HG02763 (cell line): ENCODE measurements at regions not wholly inside any gene's neighbourhood (a gene's known extent, or its start where the extent isn't known, plus 50 kb on each side); places are given as distances from the start of the nearest gene placed in this dataset.

Experiments used
- ATAC-seq: cut with Tn5 transposase; IDR thresholded peaks from one replicate; pipeline ENCODE4 v1.9.1; 2021; ENCODE audit warnings: mild to moderate bottlenecking, moderate library complexity; ENCODE audit not compliant: unreplicated experiment

DNA sequence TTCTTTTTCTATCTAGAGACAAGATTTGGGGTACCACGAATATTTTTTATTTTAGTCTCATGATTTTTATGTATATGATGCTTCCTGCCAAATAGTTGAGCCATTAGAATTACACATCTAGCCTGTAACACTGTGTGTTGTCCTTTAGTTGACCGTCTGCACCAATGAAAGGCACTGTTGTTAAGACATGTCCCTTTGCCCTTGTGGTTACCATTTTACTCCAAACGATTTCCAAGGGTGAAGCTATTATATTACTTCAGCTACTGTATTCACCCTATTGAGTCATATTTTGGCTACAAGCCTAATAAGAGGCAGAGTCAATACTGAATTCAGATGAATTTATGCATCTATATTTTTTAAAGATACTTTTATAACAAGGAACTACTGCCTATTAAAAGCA lies 207.6 kb downstream of the CETN3 start:
- no peak for ATAC-seq

DNA sequence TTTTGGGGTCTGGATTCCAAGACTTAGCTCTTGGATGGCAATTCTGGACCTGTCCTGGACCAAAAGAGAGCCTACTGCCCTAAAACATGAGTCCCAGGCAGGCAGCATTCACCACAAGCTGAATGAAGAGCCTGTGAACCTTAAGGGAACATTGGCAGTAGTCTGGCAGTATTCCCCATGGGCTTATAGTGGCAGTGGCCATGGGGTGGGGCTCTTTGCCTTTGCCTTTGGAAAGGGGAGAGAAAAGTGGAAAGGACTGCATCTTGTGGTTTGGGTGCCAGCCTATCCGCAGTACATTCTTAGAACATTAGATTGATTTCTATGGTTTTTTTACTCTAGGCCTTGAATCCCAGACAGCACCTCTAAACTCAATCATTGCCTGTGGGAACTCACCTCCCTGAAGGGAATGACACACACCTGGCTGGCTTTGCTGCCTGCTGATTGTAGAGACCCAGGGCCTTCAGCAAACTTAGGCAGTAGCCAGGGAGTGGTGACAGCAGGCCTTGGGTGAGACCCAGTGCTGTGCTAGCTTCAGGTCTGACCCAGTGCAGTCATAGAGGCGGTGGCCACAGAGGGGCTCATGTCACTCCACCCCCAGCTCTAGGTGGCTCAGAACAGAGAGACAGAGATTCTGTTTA lies 216.3 kb downstream of the CETN3 start:
- no peak for ATAC-seq

DNA sequence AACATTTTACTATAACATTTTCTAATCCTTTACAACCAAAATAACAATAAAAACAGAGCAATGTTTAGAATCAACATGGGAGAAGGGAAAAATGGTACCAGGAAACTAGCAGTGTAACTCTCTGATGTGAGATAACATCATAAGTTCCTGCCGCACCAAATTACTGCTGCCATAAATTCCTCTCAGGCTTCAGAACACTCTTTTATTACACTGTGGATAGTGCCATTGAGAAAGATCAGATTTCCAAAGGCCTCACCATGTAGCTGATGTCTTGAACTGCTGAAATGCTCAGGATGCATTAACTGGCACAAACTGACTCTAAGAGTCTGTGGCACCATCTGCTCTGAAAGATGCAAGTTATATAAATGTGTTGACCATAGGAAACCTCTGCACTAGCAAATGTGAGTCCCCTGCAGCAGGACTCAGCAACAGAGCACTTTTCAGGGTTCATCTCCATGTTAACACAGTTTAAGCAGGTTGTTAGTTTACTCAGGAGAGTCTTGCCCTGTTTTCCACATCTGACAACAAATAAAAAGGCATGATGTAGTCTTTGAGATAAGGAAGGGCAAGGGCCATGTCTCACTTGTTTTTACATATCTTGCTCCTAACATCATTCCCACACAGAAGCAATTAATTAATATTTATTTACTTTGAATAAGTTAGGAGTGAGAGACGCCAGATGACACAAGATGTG lies 218.1 kb downstream of the CETN3 start:
- no peak for ATAC-seq

DNA sequence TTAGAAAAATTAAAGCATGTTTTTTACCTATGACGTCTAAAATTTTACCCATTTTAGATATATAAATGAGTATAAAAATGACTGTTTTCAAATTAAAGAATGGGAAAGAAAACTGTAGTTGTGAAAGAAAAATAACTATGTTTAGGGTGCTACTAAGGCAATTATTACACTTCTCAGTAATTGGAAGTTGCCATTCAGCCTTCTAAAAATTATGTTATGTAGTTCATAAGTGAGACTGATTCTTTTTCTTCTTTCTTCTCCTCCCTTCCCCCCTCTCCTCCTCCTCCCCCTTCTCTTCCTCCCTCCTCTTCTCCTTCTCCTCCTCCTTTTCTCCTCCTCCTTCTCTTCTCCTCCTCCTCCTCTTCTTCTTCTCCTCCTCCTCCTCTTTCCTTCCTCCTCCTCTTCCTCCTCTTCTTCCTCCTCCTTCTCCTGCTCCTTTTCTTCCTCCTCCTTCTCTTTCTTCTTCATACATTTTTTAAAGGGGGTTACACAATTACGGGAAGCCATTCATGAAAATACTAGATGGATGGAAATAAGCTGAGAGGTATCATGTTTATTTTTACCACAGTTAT lies 223.6 kb downstream of the CETN3 start:
- ATAC-seq, result no peak

DNA sequence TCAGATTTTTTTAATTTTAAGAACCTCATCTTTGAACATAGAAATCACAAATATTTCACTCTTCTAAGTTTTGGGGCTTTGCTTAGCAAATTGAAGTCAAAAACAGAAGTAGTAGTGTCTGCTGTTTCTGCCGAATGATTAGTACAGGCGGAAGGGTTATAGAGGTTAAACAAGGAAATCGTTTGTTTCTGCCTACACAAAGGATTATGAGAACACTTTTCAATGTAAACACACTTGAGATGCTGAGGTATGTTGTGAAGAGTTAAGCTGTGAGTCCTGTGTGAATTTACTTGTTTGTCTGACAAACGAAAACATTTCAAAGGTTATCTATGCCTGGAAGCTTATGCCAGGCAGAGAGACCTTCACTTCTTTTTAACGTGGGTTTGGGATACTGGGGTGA lies 224.8 kb downstream of the CETN3 start:
- ATAC-seq, result no peak

DNA sequence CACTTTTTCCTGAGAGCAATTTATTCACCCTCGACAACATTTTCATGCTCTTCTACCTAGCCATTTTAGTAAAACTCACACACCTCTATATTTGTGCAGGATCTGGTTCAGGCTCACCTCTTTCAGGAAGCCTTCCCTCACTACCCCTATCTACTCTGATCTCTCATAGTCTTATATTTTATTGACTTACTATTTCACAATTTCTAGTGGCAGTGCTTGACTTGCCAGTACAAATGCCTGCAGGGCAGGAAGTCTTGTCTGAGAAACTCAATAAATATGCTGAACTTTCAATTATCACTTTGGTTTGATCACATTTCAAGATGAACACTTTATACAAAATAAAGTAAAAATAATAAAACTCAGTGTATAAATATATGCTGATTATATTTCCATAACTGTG lies 226.8 kb downstream of the CETN3 start:
- no peak for ATAC-seq

DNA sequence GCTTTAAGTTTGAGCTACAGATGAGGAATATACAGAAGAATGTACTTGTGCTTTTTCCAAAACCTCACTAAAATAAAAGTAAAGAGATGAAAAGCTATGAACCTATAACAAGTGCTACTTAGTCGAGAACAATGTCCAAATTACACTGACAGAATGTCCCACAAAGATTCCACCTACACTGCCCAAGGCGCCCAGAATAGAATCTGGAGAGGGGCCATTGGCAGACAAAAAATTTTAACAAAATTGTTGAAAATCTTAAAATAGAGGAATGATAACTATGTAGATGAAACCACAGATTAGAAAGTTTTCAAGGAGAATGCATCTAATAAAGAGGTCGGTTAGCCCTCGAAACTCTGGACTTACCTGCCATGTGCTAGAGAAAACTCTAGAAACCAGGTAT lies 235.3 kb downstream of the CETN3 start:
- ATAC-seq, result no peak

DNA sequence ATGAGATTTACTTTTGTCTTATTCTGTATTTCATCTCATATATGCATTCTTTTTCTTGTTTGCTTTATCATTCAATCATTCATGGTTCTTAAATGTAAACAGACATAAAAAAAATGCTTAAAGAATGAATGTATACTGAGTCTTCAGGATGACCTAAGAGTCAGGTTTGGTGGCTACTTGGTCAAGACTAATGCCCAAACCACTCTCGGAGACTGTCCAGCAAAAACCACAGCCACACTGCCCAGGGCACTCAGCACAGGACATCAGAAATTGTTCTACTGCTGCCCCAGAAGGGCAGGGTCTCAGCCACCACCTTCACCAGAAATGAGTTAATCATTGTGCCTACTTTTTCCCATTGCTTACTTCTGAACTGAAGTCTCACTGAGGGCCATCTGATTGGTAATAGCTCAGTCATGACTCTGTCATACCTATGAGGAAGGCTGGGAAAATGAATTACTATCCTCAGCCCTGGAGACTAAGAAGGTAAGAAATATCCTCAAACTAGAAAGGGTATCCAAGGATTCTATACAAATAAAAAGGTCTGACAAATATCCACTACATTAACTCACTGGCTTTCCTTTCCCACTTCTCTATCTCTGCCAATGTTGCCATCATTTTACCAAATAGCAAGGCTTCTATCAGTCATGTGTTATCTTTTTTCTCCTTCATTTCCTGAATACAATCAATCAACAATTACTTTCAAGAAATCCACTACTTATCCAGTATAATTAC lies 236.1 kb downstream of the CETN3 start:
- ATAC-seq, result no peak

DNA sequence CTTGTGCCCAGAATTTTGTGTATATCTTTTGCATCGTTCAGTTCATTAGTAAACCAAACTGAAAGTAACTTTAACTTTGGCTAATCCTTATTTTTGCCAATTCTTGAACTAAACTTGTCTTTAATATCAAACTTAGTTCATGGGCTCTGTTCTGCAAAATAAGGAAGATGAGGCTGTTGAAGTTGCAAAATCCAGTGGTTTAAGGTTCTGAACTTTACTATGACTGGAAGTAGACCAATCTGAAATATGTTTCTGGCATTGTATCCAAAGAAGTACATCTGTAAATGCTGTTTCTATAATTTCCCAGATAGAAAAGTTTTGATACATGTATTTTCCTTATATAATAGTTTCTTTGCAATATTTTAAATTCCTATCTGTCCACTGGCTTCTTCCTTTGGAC lies 238.1 kb downstream of the CETN3 start:
- ATAC-seq, result no peak

DNA sequence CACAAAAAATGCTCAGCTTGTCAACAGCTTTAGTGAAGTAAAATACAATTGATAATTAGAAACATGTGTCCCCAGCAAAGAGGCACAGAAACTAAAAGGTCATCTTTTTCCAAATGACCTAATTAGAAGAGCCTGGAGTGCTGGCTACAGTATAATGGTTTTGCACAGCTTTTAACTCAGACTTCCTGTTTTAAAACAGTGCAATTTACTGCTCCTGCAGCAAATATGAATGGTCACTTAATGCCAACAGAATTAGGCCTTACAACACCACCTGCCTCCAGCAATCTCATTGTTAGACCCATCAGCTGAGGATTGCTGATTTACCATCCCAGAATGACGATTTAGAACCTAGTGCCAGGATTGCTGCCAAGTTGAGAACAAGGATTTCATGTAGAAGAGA lies 239.3 kb downstream of the CETN3 start:
- ATAC-seq, result no peak

DNA sequence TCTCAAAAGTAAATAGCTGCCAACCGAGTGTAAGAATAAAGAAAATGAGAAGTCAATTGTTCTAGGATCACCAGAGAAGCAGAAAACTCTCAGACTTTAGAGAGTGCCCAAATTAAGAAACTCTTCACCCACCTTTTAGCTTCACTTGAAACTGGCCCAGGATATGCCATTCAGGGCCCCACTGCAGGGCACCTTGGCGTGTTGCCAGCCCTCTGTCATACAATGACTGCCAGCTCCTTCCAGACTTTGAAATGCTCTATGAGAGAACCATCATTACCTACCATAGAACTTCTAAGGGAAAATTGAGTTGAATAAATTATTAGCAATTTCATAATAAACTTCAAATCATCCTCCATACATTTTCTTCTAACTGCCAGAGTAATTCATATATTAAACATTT lies 240.5 kb downstream of the CETN3 start:
- ATAC-seq, result no peak

DNA sequence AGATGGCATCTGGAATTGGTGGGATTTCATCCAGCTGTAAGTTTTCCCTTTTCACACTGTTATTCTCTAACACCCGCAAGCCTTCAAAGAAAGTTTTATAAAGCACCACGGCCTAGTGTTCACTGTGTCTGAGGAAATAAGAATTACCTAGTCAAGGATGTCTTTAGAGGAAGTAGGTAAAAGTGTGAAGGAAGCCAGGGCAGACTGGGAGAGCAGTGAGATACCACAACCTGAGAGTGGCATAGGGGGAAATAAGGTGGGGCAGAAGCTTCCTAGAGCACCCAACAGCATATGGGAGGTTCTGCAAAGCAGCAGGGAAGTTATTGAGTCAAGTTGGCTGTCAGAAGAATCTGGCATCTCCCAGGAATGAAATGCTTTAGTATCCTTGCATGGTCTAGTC lies 241.2 kb downstream of the CETN3 start:
- ATAC-seq, result no peak

DNA sequence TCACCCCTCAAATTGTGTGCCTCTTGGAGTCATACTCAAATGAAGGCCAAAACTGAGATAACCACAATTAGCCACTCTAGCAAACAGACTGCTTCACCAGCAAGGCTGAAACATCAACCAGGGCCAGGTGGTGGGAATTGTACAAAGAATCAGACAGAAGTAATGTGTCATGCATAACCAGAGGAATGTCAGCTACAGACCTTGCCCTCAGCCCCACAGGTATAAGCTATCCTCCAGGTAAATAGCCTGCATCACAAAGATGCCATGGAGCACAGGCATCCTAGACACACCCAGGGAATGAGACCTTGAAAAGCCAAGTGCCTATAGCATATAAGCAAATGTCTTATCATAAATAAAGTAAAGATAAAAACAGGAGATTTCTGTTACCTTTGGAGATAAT lies 242.7 kb downstream of the CETN3 start:
- ATAC-seq, result no peak

DNA sequence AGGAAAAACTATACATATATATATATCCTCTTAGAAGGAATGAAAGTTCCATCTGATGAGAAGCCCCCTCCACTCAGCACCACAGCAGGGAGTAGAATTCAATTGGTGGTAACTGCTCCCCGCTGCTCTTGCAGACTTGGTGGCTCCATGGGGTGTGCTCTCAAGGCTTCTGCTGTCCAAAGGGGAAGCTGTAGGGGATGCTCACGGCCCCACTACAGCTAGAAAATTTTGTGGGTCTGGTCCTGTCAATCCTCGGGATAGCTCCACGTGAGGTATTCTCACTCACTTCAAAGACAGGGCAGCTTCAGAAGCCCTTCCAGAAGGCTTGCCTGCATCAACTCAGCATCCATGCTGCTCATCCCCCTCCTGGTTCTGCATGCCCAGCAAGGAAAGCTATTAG lies 247.2 kb downstream of the CETN3 start:
- no peak for ATAC-seq

DNA sequence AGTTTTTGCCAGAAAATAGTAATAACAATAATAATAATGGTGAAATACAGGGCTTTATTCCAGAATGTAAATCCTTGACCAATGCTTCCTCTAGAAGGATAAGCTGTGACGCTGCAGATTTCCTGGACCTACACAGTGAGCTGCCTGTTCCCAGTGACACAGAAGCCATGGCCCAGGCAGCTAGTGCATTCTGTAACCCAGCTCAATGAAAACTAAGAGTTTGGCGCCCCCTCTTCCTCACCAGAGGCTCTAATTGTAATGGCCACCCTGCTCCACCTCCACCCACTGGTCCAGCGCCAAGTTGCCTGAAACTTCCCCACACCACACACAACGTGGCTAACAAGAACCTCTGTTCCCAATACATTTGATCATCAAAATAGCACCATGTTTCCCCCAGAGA lies 248.1 kb downstream of the CETN3 start:
- ATAC-seq, result no peak

DNA sequence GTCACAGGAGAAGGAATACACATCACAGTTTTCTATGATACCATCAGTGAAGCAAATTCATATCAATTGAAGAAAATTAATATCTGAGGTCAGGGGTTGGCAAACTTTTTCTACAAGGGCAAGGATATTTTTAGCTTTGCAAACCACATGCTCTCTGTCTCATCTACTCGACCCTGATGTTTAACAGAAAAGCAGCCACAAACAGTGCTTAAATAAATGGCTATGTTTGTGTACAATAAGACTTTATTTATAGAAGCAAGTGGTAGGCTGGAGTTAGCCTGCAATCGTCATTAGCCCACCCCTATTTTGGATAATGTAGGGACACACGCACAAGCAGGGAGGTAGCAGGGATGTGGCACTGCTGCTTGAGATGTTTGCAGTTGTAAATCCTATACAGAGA lies 251.4 kb downstream of the CETN3 start:
- ATAC-seq, result no peak

DNA sequence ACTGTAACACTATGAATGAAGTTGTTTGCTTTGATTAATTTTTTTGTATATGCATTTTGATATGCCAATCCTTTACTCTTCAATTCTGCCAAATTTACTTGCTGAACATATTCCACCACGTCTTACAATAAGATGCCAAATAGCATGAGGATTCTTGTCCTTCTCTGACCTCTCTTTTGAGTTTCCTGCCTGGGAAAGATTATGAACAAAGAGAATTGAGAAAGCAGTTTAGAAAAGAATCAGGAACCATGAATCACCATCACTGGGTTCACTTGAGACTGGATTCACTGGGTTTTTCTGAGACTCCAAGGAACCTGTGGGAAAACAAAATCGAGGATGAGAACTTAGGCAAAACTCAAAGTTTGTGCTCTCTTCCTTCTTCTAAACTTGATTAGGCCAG lies 256.5 kb downstream of the CETN3 start:
- ATAC-seq, result no peak

DNA sequence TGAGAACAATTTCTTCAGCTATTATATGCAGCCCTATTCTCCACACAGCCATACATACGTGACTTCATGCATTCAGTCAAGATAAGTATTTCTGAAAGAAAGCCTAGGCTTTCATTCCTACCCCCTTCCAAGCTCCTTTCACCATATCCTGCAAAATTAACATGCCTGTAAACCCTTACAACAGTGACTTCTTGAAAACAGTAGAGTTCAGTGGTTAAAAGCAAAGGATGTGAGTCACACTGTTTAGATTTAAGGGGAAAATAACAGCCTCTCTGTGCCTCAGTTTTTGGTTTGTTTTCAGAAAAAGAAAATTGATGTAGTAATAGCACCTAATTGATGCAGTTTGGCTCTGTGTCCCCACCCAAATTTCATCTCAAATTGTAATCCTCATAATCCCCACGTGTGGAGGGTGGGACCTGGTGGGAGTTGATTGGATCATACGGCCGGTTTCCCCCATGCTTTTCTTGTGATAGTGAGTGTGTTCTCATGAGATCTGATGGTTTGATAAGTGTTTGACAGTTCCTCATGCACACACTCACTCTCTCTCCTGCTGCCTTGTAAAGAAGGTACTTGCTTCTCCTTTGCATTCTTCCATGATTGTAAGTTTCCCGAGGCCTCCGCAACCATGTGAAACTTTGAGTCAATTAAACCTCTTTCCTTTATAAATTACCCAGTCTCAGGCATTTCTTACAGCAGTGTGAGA lies 264.8 kb downstream of the CETN3 start:
- ATAC-seq, result no peak

DNA sequence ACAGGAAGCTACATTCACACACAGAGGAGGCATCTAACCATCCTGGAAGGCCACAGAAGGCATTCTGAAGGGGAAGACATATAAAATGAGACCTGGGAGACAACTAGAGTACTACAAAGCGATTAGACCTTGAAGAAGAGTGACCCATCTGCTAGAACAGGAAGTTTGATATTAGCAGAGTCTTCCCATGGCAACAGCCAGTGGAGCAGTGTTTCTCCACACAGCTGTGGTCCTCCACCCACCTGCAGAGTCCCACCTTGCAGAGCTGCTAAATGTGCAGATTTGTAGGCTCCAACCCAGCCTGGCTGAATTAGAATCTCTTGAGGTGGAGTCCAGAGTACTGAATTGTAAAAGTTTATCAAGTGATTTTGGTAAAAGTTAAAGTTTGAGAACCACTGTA lies 267.0 kb downstream of the CETN3 start:
- no peak for ATAC-seq

DNA sequence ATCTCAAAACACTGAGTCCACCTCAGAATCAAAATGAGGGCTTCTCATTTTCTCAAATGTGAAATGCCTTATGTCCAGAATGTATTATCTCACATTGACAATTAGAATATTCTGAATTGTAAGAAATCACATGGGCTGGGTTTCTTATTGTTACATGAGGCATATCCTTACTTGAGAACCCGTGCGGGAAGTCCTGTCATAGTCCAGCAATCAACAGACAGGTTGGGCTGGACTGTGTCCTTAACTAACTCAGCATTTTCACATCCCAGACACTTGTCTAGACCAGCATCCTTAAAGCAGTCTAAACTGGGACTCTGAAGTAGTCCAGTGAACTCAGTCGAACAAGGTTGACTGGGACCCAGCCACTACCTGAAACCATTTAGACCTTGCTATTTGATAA lies 267.6 kb downstream of the CETN3 start:
- ATAC-seq, result no peak

DNA sequence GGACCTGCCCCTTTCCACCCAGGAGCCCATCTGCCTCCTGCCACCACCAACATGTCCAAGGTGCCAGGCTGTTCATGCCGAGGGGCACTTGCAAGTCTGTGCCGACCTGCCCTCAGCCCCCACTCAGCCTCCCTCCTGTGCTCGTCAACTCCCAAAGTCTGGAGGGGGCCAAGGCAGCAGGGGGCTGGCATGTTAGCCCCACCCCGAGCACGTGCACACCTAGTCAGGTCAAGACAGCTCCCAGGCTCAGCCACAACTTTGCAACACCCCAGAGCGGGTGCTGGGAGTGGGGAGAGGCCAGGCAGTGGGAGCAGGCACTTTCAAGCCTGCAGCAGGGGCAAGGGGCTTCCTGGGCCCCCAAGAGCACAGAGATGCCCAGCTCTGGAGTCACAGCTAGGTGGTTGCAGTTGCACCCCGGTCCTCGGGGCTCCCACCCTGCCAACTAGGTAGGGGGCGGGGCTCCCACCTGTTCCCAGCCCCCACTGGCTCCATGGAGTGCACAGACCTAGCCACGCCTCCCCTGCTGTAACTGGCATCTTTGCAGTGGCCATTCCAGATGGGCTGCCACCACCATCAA lies 272.5 kb downstream of the CETN3 start:
- no peak for ATAC-seq
